Sigmoid colon (tissue), 3 donors: ENCODE measurements at regions not wholly inside any gene's neighbourhood (a gene's known extent, or its start where the extent isn't known, plus 50 kb on each side); places are given as distances from the start of the nearest gene placed in this dataset.

Experiments used
- CTCF ChIP-seq, 4 experiments: fragments of 450-650 bp in 3 of 4; fragments of 200-600 bp in 1 of 4; IDR thresholded peaks; one replicate each; pipeline ENCODE4 v1.5.1; 2016 to 2019; ENCODE audit warnings: antibody characterized with exemption in 4 of 4, mild to moderate bottlenecking in 3 of 4, moderate library complexity in 2 of 4
- POLR2A ChIP-seq, 2 donors: fragments of 450-650 bp; IDR thresholded peaks; one replicate each; pipeline ENCODE4 v1.6.1; 2016; ENCODE audit warnings: antibody characterized with exemption in 2 of 2, mild to moderate bottlenecking in 2 of 2, moderate library complexity in 2 of 2

- TF ChIP-seq CTCF (IDR thresholded peaks at IDR 0.05) (no peak), POLR2A (IDR thresholded peaks at IDR 0.05) (no peak)
These were observed 207.2 kb upstream of the SETBP1 start for GRCh38 chr18:44473394-44474066.
